HG02981 (cell line): ENCODE measurements at regions not wholly inside any gene's neighbourhood (a gene's known extent, or its start where the extent isn't known, plus 50 kb on each side); places are given as distances from the start of the nearest gene placed in this dataset.
"Not testable (repeated sequence)": the region's sequence is repeated elsewhere in the genome, so short reads cannot be mapped to it uniquely, and the experiment has no call there.

Experiments used
- ATAC-seq: cut with Tn5 transposase; IDR thresholded peaks from one replicate; pipeline ENCODE4 v1.9.1; 2021; ENCODE audit warnings: mild to moderate bottlenecking, moderate library complexity; ENCODE audit not compliant: unreplicated experiment

DNA sequence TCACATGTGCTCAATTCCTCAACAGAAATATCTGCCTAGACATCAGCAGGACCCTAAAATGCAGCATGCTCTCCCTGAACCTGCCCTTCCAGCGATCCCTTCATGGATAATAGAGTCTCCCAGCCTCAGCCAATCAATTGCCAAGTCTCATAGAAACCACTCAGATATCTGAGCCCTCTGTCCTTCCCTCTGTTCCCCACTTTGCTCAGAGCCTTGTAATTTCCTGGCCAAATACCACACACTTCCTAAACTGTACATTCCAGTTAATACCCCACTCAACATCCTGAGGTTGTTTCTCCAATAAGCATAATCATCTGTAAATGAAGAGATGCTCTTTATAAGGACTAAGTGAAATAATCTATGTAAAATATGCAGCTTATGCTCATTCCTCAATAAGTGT, 59.3 kb upstream of the PTGFRN start:
- ATAC-seq = no peak

DNA sequence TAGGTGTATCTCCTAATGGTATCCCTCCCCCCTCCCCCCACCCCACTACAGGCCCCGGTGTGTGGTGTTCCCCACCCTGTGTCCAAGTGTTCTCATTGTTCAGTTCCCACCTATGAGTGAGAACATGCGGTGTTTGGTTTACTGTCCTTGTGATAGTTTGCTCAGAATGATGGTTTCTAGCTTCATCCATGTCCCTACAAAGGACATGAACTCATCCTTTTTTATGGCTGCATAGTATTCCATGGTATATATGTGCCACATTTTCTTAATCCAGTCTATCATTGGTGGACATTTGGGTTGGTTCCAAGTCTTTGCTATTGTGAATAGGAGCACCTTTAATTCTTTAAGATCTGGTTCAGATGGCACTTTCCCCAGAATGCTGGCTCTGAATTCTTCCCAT, 58.5 kb upstream of the PTGFRN start:
- not testable (repeated sequence) for ATAC-seq

DNA sequence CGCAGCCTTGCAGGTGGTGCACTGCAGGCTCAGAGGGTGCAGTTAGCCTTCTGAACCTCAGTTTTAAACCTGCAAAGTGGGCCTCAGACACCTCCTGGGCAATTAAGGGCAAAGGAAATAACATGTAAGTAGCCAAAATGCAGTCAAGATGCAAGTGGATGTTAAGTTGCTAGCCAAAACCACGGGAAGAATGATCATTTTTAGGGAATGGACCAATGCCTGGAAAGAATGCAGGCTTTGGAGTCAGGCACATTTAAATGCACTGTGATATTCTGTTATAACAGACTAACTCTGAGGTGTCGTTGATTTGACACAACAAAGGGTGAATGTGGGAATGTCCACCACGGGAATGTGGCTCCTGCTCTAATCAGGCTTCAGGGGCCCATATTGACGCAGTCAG, 57.9 kb upstream of the PTGFRN start:
- no peak for ATAC-seq

DNA sequence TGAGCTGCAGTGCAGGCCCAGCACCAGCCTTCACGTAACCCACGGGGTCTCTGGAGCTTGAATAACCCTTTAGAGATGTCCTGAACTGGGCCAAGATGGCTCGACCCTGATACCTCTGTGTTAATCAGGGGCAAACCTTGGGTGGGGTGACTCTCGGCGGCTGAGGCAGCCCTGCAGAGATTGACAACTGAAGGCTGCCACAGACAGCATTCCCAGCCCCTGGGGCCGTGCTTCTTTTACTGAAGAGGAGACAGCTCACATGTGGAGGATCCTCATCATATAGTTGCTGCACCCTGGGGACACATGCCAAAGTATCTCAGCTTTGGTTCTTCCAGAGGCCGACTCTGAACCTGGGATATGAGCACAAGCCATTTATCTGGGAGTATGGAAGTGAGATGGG, 57.3 kb upstream of the PTGFRN start:
- ATAC-seq = no peak

DNA sequence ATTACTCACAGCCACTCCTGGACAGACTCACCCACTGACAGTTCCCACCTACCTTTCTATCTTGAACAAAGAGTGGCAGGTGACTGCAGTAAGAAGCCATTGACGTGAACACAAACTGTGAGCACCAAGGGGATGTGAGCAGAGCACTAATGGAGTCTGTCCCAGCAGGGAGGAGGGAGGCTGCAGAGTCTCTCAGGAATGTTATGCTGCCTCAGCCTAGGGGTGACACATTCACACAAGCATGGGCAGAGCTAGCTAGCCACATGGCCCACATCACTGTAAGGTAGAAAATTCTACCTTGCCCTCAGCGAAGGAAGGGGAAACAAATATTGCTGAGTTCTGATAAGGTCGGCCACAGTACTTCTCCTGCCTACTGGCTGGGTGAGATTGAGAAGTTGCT, 56.8 kb upstream of the PTGFRN start:
- ATAC-seq = no peak

DNA sequence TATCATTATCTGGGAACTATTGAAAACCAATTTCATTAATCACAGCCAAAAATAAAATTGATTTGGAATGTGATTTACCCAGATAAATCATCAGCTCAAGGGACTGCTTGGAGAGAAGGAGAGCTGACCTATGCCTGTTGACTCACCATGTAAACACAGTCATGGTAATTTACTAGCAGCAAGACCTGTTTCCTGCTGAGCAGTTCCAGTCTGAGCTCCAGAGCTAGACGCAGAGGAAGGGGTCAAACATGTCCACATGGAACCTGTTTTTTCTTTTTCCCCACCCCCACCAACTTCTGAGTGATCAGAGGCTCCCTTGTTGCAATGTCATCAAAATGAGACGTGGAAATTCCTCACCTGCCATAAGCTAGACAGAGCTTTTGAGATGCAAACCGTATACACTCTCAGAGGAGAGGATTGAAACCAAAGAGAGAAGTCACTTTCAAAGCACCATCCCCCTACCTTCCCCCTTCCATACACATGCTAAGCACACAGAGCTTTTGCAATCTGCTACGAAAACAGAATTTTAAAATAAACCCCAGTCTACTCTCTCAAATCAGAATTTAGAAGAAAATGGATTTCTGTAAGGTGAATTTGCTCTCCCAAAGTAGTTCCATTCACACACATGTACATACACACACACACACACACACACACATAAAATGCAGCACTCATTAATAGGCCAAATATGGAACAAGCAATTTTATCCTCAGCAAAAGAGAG, 55.9 kb upstream of the PTGFRN start:
- no peak for ATAC-seq

DNA sequence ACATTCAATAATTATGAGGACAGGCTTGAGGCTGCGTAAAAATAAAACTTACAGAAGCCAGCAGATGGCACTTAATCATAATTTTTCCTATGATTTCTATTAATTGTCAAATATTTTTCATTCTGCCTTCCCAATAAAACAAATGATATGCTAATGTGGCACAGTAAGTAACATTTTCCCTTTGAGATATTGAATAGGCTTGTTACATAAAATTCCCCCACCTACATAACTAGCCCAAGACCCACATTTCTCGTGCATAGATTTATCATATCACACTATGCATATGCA, 55.4 kb upstream of the PTGFRN start:
- ATAC-seq = no peak

DNA sequence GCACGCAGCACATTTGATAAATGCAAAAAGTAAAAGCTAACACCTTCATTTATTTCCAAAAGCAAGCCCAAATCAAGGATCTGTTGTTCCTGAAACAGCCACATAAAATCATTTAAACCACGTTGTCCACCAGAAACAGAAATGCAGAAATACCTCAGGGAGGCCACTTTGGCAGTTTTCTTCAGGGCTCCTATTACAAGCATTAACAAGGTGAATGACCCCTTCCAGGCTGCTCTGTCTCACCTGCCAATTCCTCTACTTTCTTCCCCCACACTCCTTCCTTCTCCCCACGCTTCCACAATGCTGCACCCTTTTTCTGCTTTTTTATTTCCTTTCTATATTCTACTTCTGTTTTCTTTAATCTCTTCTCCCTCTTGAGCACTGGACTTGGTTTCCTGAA, 55.0 kb upstream of the PTGFRN start:
- ATAC-seq = no peak

DNA sequence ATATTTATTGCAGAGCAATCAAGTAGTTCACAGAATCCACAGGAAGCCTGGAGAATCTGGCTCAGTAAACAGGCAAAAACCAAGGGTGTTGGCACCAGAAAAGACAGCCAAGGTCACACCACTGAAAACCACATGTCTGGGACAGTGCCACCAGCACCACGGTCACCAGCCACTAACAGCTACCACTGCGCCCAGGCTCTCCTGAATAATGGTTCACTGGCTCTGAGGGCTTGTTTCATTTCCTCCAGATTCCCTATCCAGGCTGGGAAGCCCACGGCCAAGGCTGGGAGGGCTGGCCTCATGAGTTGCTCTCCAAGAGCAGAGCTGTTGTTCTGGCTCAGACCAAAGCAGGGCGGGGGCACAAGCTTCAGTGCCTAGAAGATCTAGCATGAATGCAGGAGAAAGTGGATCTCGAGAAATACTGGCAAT, 54.5 kb upstream of the PTGFRN start:
- no peak for ATAC-seq

DNA sequence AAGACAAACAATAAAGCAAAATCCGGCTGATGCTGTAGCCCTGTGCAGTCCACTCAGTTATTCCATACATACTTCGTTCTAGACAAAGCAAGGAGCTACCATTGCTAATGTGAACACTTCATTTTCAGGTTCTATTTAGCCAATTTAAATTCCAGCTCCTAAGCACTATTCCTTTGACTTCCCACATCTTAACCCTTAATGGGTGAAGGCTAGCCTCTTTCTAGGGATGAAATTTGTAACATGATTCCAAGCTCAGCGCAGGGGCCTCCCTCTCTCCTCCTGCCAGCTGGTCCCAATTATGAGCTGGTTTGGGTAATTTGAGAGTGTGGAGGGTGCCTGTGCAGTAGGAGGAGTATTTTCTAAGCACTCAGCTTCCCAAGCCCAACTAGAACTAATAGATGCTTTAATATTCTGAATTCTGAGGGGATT, 53.9 kb upstream of the PTGFRN start:
- no peak for ATAC-seq

DNA sequence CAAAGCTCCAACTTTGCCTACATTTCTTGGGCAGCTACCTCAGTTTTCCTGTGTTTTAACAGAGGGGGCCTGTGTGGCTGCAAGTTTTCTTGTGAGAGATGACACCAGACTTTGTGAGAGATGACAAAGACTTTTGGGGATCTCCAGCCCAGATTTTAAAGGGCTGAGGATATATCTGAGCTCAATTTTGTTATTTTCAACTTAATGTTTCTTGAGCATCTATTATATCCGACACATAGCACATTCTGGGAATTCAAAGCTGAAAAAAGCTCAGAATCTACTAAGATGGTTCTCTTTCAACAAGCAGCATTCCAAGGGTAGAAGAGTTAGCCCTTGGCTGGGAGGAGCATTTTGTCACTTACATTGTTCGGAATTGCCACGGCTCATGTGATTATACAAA, 53.4 kb upstream of the PTGFRN start:
- ATAC-seq = no peak

DNA sequence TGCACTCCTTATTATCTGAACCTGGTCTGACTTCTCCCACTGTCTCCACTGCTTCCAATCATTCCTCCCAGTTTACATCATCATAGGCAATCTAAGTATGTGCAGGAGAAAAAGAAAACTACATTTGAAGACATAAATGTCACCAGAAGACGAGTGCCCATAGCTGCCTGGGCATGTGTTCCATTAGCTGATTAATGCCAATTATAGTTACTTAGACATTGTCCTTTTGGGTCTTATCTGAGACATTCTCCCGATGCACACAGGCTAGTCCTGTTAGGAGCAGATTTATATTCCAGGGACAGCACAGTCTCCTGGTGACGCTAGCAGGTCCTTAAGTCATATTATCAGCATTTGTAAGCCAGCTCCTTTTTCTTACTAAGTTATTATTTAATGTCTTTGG, 52.6 kb upstream of the PTGFRN start:
- ATAC-seq = no peak
